PC-3 (cell line): ENCODE measurements at regions not wholly inside any gene's neighbourhood (a gene's known extent, or its start where the extent isn't known, plus 50 kb on each side); places are given as distances from the start of the nearest gene placed in this dataset.

Experiments used
- CTCF ChIP-seq: fragments of 300-600 bp; sonication (generic); conservative IDR thresholded peaks from 2 replicates; pipeline ENCODE4 v1.5.1; 2017; ENCODE audit warnings: antibody characterized with exemption, low read depth, mild to moderate bottlenecking, low read length
- EZH2phosphoT487 ChIP-seq: fragments of 300-600 bp; sonication (generic); IDR thresholded peaks from 2 replicates; pipeline ENCODE4 v1.6.1; 2018; ENCODE audit warnings: mild to moderate bottlenecking, antibody characterized with exemption, low read length, borderline replicate concordance

GRCh38 chr12:111166779-111167540, 201.9 kb downstream of the PHETA1 start:
- TF ChIP-seq CTCF = no peak
- no peak for TF ChIP-seq EZH2phosphoT487
